Esophagus muscularis mucosa (tissue), 4 donors: ENCODE measurements at regions not wholly inside any gene's neighbourhood (a gene's known extent, or its start where the extent isn't known, plus 50 kb on each side); places are given as distances from the start of the nearest gene placed in this dataset.

ENCODE experiments used
- DNase-seq: peaks from one replicate; pipeline ENCODE4 v3.0.0-alpha.2; 2017; ENCODE audit errors: extremely low spot score
- H3K27ac ChIP-seq, 4 donors: fragments of 200-600 bp; sonication (generic); replicated peaks in 1 of 4; 1 replicate in 3 of 4; 2 replicates in 1 of 4; pipeline ENCODE4 v1.5.1; 2016 to 2019; ENCODE audit warnings: mild to moderate bottlenecking in 1 of 4
- H3K27me3 ChIP-seq, 4 donors: fragments of 200-600 bp; sonication (generic); one replicate each; pipeline versions ENCODE4 v1.5.1 to v1.6.0; 2016 to 2019
- H3K36me3 ChIP-seq, 4 donors: fragments of 200-600 bp; sonication (generic); one replicate each; pipeline ENCODE4 v1.5.1; 2016 to 2019
- H3K4me1 ChIP-seq, 4 donors: fragments of 200-600 bp; sonication (generic); one replicate each; pipeline ENCODE4 v1.5.1; 2016 to 2019
- H3K4me3 ChIP-seq, 4 donors: fragments of 200-600 bp; sonication (generic); 1 replicate in 2 of 4; 2 replicates in 2 of 4; pipeline ENCODE4 v1.5.1; 2016 to 2019; ENCODE audit warnings: mild to moderate bottlenecking in 4 of 4, moderate library complexity in 1 of 4
- H3K9me3 ChIP-seq, 4 donors: fragments of 200-600 bp; sonication (generic); 1 replicate in 3 of 4; 2 replicates in 1 of 4; pipeline ENCODE4 v1.5.1; 2016 to 2019
- EP300 ChIP-seq: sonication (generic); formaldehyde crosslinking; IDR thresholded peaks from one replicate; pipeline ENCODE4 v1.6.1; 2017; ENCODE audit warnings: antibody characterized with exemption
- POLR2A ChIP-seq: fragments of 450-650 bp; IDR thresholded peaks from one replicate; pipeline ENCODE4 v1.6.1; 2017; ENCODE audit warnings: antibody characterized with exemption, moderate library complexity, mild to moderate bottlenecking, low read depth
- POLR2AphosphoS5 ChIP-seq, 2 donors: sonication (generic); formaldehyde crosslinking; IDR thresholded peaks; one replicate each; pipeline ENCODE4 v1.6.1; 2017; ENCODE audit warnings: antibody characterized with exemption in 2 of 2
- WGBS: methylation state at CpG from one replicate; pipeline ENCODE4 v1.1.5; 2018; 5-methylcytosine and 5-hydroxymethylcytosine counted together
- intact Hi-C: fragments of 100-400 bp; cut with DNase I; formaldehyde crosslinking; loops from one replicate; pipeline ENCODE4 v1.15.1; 2023
- TF ChIP-seq, protein P1 (sequence below), 3 experiments: fragments of 200-600 bp in 2 of 3; fragments of 450-650 bp in 1 of 3; sonication (generic) in 2 of 3; IDR thresholded peaks; one replicate each; pipeline ENCODE4 v1.5.1; 2017 to 2019; ENCODE audit warnings: antibody characterized with exemption in 3 of 3, mild to moderate bottlenecking in 2 of 3, moderate library complexity in 1 of 3

DNA sequence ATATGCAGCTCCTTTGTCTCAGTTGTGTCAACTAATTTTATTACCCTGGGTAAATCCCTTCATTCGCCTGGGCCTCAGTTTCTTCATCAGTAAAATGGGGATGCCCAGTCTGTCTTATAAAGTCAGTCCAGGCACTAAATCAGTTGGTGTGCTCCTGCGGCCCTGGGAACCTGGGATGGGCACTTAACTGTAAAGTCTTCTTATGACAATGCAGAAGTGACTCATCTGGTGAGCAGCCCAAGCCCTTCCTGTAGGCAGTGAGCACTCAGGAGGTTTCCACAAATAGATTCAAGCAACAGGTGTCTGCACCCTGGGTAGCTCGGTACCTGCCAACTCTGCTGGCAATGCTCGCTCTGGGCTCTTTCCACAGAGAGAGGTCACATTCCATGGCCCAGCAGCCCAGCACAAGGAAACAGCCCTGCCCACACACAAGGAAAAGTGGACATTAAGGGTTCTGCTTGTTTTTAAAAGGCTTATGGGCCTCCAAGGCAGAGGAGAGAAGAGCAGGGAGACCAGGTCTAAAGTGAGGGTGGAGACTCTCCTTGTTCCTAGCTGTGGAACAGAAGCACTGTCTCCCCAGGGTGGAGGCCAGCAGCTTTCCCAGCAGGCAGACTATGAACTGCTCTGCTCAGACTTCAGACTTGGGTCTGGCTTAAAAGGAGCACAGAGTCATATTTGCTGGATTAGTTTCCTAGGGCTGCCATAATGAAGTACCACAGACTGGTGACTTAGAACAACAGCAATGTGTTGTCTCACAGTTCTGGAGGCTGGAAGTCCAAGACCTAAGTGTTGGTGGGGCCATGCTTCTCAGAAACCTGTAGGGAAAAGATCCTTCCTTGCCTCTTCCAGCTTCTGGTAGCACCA lies 89.7 kb upstream of the ADRA1B start:
- Histone ChIP-seq H3K9me3 (no peaks in the 10 kb centered on the region), H3K27ac (no peak overlapping the region), H3K4me3 (no peak overlapping the region), H3K27me3 (no peaks in the 10 kb centered on the region), H3K36me3 (no peaks in the 10 kb centered on the region), H3K4me1 (peaks cover 3 to 13% (median 7%) of the 10 kb centered on the region in 4 donors)
- peak; percentile 89 for DNase-seq
- 78% methylated on average over 2 of the region's 4 CpGs for WGBS
- TF ChIP-seq POLR2AphosphoS5 (IDR thresholded peaks at IDR 0.05) (no peak), POLR2A (no peak), EP300 (no peak)
- TF ChIP-seq, protein P1, sequence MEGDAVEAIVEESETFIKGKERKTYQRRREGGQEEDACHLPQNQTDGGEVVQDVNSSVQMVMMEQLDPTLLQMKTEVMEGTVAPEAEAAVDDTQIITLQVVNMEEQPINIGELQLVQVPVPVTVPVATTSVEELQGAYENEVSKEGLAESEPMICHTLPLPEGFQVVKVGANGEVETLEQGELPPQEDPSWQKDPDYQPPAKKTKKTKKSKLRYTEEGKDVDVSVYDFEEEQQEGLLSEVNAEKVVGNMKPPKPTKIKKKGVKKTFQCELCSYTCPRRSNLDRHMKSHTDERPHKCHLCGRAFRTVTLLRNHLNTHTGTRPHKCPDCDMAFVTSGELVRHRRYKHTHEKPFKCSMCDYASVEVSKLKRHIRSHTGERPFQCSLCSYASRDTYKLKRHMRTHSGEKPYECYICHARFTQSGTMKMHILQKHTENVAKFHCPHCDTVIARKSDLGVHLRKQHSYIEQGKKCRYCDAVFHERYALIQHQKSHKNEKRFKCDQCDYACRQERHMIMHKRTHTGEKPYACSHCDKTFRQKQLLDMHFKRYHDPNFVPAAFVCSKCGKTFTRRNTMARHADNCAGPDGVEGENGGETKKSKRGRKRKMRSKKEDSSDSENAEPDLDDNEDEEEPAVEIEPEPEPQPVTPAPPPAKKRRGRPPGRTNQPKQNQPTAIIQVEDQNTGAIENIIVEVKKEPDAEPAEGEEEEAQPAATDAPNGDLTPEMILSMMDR (IDR thresholded peaks at IDR 0.05) = no peak
- intact Hi-C loops = no loop called here

DNA sequence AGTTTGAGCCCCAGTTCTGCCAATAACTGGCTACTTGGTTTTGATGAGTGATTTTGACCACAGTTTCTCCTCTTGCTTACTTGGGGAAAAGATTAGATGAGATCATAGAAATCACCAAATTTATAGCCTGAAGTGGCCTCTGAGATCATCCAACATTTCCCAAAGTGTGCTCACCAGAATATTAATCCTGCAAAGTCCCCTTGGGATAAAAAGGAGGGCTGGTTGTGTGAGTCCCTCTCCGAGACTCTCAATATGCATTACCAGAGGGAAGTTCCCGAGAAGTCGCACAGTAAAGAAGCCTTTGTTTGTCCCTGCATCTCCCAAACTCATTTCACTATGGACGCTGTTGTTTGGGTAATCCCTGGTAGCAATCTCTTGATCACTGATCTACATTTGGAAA lies 88.4 kb upstream of the ADRA1B start:
- TF ChIP-seq, protein P1 (IDR thresholded peaks at IDR 0.05) = no peak
- TF ChIP-seq POLR2A (no peak), EP300 (no peak), POLR2AphosphoS5 (IDR thresholded peaks at IDR 0.05) (no peak)
- H3K36me3 ChIP-seq = no peaks in the 10 kb centered on the region
- no peaks in the 10 kb centered on the region for H3K27me3 ChIP-seq
- intact Hi-C loops = no loop called here
- H3K4me3 ChIP-seq = no peak overlapping the region
- H3K9me3 ChIP-seq = no peaks in the 10 kb centered on the region
- DNase-seq = peak; percentile 83
- WGBS = 88% methylated on average over 4 of the region's 4 CpGs
- peaks cover 3 to 13% (median 7%) of the 10 kb centered on the region in 4 donors for H3K4me1 ChIP-seq
- no peak overlapping the region for H3K27ac ChIP-seq

DNA sequence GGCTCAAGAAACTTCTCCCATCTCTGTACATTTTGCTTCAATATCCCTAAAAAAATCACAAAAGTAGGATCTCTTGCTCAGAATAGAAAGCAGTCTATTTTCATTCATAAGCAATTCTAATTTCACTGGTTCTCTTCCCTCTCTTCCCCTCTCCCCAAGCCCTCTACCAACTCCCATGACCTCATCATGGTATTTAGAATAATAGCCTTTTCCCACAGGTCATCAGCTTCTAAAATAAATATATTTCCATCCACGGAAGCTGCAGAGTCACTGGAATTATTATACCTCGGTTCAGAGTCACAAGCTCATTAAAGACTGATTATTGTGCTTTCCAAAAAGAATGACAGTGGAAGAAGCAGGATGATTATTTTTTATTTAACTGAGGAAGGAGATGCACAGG lies 84.2 kb upstream of the ADRA1B start:
- Histone ChIP-seq H3K36me3 (no peaks in the 10 kb centered on the region), H3K27ac (no peak overlapping the region), H3K4me3 (no peak overlapping the region), H3K4me1 (peaks cover 0 to 2% (median 0%) of the 10 kb centered on the region in 4 donors), H3K9me3 (peaks cover 0 to 4% (median 0%) of the 10 kb centered on the region in 4 donors), H3K27me3 (no peaks in the 10 kb centered on the region)
- intact Hi-C loops = no loop called here
- no peak for DNase-seq
- TF ChIP-seq POLR2AphosphoS5 (IDR thresholded peaks at IDR 0.05) (no peak), POLR2A (no peak), EP300 (no peak)
- TF ChIP-seq, protein P1 (IDR thresholded peaks at IDR 0.05) = no peak
- 44% methylated on average over 2 of the region's 2 CpGs for WGBS

DNA sequence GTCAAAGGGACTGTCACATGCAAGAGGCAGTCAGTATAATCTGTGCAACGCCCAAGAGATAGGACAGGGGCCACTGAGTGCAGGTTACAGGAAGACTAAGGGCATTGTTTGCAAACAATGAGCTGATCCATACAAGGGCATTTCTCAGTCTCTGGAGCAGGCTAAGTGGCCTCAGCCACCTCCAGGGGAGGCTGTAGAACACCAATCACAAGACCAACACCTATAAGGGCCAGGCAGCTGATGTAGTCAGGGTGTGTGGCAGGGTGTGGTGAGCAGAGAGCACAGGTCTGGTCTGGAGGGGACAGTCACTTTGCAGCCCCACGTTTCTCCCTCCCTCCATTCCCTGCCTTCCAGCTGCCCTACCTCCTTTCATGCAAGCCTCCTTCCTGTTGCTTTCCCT lies 83.2 kb upstream of the ADRA1B start:
- TF ChIP-seq EP300 (no peak), POLR2A (no peak)
- H3K27me3 ChIP-seq = no peaks in the 10 kb centered on the region
- WGBS = 37% methylated on average over 2 of the region's 2 CpGs
- H3K4me1 ChIP-seq = no peaks in the 10 kb centered on the region
- no peak overlapping the region for H3K27ac ChIP-seq
- H3K4me3 ChIP-seq = no peak overlapping the region
- H3K9me3 ChIP-seq = peaks cover 0 to 4% (median 0%) of the 10 kb centered on the region in 4 donors
- intact Hi-C loops = no loop called here
- H3K36me3 ChIP-seq = no peaks in the 10 kb centered on the region
- DNase-seq = no peak

DNA sequence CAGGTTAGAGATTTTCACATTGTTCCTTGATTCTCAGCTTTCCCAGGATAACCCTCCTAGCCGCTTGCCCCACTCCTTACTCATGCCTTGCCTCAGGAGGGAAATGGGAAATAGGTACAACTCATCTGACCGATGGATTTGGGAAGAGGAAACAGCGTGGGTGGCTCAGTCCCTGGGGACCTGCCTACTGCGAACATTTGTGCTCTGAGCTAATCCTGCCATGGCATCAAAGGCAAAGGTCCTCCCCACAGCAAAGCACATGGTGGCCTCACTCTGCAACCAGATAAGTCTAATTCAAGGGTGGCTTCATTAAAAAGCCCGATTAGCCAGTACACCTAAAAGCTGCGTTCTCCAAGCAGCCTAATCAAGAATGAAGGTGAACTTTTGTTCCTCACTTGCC lies 82.4 kb upstream of the ADRA1B start:
- no peak for DNase-seq
- H3K27ac ChIP-seq = no peak overlapping the region
- H3K4me1 ChIP-seq = no peaks in the 10 kb centered on the region
- 81% methylated on average over 6 of the region's 6 CpGs for WGBS
- no peaks in the 10 kb centered on the region for H3K27me3 ChIP-seq
- peaks cover 0 to 4% (median 0%) of the 10 kb centered on the region in 4 donors for H3K9me3 ChIP-seq
- H3K36me3 ChIP-seq = no peaks in the 10 kb centered on the region
- TF ChIP-seq POLR2AphosphoS5 (IDR thresholded peaks at IDR 0.05) (no peak), POLR2A (no peak), EP300 (no peak)
- TF ChIP-seq, protein P1 (IDR thresholded peaks at IDR 0.05) = no peak
- H3K4me3 ChIP-seq = no peak overlapping the region
- intact Hi-C loops = no loop called here
